HG02623 (cell line): ENCODE measurements at regions not wholly inside any gene's neighbourhood (a gene's known extent, or its start where the extent isn't known, plus 50 kb on each side); places are given as distances from the start of the nearest gene placed in this dataset.

Experiments used
- ATAC-seq: cut with Tn5 transposase; IDR thresholded peaks from one replicate; pipeline ENCODE4 v1.9.1; 2021; ENCODE audit warnings: moderate library complexity; ENCODE audit not compliant: unreplicated experiment

DNA sequence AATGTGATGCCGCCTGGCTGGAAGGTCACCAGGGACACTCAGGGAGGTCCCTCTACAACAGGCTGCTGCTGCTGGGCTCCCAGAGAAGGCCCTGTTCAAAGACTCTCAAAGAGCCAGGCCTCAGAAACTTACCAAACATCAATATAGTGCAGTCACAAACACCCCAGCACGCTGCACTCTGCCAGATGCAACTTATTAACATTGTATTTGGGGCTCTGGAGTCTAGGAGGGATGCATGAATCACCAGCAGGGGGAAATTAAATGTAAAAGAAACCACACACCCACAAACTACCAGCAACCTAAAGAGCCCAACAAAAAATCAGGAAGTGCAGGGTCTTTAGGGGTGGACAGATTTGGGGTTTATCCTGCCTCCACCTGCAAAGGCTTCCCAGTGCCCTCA, 74.6 kb upstream of the SPATA12 start:
- ATAC-seq: no peak

DNA sequence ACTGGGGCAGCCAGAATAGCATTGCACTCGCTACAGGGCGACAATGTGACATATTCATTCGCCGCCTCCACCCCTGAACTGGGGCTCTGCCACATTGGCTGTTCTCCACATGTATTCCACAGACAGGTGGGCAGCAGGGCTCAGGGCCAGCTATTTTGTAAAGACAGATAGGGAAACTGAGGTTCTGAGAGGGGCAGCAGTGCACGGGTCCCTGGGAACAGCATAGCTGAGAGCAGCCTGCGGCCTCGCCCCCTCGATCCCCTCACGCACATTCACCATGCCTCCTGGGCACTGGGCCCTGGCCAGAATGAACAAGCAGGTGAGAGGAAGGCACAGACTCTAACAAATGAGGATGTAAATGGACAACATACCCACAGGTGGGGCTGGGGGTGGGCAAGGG, 75.0 kb upstream of the SPATA12 start:
- no peak for ATAC-seq

DNA sequence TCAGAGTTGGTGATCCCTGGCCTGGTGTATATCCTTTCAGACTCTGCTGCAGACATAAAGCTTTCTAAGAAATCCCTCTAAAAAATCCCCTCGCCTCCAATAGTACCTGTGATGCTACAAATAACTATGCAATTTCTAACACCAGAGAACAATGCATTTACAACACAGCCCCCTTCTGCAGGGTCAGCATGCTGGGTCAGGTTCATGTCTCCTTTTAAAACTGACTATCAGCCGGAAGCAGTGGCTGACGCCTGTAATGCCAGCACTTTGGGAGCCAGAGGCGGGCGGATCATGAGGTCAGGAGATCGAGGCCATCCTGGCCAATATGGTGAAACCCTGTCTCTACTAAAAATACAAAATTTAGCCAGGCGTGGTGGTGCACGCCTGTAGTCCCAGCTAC, 77.0 kb upstream of the SPATA12 start:
- no peak for ATAC-seq

DNA sequence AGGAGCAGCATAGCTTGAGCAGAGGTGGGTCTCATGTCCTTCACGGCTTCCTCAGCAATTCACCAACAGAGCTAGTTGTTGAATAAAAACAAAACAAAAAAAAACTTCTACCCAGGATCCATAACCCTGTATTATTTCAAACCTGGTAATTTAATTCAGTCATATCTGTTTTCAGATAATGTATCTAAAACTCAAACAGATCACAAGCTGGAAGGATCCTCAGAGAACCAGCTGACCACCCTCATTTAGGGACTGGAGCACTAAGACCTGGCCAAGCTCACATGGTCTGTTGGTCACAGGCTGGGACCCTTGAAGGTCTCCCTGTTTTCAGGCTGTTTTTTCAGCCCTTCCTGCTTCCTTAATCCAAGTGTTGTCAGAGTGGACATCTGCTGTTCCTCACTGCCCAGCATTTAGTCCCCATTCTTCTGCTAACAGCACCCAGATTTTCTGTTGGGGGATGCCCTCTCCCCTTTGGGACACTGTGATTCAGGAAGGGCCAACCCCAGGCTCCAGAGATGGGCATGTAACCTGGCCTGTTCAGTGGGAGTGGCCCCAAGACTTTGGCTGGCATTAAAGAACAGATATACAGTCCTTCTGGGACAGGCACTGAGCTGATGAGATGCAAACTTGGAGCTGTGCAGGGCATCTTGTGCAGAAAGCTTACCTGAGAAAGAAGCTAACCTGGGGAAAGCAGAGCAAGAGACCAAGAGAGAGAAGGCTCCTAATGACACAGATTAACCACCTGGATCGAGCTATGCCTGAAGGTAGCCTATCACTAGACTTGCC, 78.8 kb upstream of the SPATA12 start:
- ATAC-seq: no peak

DNA sequence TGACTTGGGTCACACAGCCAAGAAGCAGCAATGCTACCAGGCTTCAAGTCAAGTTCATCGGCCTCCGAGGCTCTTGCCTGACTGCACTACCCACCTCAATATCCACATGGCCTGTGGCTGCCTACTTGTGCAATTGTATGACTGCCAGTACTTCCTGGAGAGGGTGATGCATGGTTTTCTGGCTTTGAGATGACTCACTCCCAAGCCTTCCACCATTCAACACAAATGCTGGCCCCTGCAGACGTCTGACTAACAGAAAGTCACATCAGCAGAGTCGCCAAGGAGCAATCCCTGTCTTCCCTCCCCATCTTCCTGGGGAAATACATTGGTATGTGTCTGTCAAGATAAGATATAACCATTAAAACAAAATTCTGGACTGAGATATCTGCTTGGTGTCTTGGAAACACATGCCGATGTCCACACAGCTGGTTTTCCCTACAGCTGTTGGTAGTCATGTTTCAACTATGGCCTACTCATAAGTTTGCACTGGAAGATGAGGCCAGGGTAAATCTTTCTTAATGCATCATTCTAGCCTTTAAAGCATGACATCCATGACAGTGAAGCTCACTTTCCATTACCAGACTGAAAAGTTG, 79.6 kb upstream of the SPATA12 start:
- no peak for ATAC-seq

DNA sequence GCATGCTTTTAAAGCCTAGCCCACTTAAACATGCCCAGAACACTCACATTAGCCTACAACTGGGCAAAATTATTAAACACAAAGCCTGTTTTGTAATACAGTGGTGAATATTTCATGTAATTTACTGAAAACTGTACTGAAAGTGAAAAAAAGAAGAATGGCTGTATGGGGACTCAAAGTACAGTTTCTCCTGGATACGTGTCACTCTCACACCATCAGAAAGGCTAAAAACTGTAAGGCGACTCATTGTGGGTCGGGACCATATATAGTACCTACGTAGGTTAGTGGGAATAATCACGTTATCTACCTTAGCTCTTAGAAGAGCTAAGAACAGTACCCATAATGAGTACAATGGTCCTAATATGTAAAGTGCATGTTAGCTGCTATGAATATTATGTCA, 80.2 kb upstream of the SPATA12 start:
- ATAC-seq: no peak

DNA sequence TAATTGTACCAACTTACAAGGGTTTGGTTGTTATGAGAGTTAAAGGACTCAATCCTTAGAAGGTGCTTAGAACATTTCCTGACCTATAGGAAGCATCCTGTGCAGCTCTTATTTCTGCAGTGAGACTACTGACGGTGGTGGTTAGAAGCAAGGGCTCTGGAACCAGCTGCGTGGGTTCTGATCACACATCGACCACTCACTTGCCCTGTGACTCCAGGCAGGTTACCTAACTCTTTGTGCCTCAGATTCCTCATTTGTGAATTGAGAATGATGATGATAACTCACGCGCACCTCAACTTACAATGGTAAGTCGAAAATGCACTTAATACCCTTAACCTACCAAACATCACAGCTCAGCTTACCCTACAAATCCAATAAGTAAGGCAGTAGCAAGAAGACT, 80.7 kb upstream of the SPATA12 start:
- no peak for ATAC-seq

DNA sequence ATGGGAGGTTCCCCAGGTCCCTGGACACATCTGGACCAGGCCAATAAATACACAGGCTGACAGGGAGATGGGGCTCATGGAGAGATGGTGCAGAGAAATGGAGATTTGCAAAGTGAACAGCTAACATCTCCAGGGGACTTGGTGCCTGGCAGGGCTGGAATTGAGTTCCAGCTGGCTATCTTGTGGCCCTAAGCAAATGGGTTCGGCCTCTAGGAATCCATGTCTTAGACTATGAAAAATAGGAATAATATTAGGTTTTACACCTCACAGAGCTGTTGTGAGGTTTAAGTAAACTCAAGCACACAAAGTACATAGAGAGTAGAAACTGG, 82.9 kb upstream of the SPATA12 start:
- no peak for ATAC-seq

DNA sequence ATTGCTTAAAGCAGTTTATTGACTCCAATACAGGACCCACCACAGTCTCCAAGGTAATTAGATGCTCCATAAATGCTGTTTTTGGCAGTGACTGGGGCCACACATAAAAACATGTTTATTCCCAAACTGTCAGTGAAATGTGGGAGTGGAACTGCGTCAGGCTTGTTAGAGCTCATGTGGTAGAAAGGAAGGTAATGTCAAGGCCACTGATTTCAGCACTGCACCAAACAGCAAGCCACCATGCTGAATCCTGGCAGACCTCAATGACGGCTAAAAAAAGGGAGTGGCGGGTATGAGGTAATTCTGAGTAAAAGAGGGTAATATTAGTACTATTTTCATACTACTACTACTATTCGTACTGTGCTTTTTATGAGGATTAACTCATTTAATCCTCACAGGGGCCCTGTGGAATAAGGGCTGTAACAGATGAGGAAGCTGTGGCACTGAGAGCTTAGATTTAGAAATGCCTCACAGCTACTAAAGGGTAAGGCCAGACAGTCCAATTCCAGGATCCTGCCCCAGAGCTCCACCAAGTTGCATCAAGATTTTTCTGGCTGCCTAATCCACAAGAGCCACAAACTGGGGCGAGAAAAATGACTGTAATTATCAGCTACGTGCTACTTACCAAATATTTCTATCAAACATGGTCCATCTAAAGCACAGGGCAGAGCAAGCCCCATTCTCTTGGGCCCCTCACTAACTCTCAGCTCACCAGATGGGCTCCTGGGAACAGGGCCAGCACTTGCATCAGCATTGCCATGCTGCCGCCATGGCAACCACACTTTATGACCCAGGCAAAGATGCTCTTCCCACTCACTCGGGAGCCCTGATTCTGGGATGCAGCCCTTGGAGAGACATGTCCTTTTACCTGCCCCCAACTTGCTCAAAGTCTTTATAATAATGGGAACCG, 83.6 kb upstream of the SPATA12 start:
- ATAC-seq: no peak

DNA sequence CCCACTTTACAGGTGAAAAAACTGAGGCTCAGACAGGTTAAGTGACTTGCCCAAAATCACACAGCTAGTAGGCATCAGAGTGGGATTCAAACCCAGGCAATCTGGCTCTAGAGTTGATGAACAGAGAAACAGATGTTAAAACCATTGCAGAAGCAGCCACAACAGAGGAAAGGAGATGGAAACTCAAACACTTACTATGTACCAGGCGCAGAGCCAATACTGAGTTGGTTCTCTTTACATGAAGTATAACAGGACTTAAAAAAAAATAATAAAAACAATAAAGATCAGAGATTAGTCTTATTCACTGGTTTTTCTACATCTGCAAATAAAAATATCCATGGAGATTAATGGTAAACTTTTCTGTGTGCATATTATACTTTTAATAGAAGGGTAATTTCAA, 84.9 kb upstream of the SPATA12 start:
- ATAC-seq: no peak

DNA sequence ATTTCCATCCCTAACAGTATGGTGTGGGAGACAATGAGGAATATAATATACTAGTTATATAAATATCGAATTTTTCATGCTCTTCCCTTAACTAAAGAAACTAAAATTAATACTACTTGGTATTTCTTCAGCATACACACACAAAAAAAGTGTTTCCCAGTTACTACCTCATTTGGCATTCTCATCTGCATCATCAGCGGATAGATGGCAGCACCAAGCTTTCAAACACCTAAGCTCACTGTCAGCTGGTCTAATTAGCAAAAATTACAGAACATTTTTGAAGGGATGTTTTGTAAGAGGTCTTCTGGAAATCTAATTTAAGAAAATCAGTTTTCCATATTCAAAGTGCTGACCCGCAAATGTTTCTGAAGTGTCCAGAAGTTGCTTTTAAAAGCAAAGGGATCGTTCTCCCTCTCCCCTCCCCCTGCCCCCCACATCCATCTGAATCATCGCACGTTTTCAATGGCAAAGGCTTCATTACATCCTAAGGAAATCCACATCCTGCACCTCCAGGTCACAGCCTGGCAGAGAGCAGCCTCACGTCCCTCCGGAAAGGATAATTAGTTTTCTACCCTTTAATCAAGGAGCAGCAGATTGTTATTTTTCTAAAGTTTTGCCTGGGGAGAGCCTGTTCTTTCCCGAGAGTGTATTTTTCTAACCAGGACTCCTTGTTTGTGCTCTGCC, 86.1 kb upstream of the SPATA12 start:
- no peak for ATAC-seq

DNA sequence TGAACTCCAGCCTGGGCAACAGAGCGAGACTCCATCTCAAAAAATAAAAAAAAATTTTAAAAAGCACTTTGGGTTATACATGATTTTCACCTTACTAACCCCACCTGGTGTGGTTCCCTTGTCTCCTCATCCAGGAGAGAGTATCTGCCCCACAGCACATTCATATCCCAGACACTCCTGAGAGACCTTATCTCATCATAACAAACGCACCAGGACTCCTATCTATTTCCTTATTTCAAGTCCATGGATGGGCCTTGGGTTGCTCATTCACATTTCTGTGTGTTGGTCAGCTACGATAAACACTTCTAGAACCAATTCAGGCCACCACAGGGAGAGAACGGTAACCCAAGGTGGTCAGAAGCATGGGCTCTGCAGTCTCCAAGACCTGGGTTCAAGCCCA, 88.6 kb upstream of the SPATA12 start:
- ATAC-seq: no peak

DNA sequence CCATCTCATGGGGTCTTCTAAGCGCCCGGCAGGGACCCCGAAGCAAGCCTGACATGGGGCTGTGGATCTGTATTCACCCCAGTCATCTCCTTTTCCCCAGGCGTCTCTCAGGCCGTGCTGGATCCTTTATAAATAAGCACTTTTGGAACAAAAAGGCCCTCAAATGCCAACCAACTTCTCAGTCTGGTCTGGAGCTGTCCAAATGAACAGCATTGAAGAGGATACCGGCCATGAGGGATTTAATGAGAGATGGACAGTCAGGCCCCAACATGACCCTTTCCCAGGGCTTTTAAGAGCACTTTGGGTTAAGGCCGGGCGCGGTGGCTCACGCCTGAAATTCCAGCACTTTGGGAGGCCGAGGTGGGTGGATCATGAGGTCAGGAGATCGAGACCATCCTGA, 89.2 kb upstream of the SPATA12 start:
- ATAC-seq: no peak

DNA sequence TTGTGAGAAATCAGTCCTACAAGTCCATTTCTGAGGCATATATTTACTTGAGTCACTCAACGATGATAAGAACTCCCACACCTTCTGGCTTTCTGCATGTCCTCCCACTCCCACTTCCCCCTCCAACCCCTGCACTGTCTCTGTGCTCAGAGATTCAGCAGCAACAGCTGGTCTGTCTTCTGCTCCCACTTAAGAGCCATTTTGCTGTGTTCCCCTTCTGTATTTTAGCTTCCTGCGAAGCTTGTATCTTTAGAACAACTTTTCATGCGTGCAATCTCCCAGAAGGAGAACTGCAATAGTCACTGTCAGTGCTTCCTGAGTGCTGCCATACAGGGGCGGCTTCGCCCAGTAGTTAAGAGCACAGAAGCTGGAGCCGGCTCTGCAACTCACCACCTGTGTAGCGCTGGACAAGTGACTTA, 90.0 kb upstream of the SPATA12 start:
- no peak for ATAC-seq

DNA sequence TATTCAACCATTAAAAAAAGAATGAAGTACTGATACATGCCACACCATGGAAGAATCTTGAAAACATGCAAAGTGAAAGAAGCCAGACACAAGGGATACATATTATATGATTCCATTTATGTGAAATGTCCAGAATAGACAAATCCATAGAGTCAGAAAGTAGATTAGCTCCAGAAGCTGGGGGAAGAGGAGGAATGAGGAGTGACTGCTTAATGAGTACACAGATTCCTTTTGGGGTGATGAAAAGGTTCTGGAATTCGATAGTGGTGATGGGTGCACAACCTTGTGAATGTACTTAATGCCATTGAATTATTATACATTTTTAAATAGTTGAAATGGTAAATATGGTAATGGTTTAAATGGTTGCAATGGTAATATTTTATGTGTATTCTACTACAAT, 90.6 kb upstream of the SPATA12 start:
- ATAC-seq: no peak

DNA sequence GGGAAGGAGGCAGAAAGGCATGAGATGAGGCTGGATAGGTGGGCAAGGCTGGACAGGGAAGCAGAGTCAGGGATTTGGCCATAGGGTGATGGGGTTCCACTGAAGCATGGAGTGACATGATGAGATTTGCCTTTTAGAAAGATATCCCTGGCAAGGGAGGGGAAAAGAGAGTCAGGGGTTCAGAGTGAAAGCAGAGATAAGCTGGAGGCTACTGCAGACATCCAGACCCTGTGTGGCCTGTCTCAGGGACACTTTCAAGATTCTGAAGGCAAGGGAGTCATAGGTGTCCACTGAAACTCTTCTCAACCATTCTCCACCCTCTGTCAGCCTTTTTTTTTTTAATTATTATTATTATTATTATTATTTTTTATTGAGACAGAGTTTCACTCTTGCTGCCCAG, 94.0 kb upstream of the SPATA12 start:
- ATAC-seq: no peak

DNA sequence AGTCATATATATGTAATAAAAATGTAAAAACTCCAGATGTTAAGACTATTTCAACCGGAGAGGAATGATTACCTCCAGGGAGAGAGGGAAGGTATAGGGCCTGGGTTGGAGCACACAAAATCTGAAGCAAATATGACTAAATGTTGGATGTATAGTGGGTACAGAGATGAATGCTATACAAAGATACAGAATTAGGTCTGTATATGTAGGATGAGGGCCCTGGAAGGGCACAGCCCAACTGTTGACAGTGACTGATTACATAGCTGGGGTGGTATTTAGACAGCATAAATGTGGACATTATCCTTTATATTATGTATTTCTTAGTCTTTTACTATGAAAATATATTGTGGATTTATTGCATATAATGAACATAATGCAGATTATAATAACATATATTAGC, 94.4 kb upstream of the SPATA12 start:
- no peak for ATAC-seq

DNA sequence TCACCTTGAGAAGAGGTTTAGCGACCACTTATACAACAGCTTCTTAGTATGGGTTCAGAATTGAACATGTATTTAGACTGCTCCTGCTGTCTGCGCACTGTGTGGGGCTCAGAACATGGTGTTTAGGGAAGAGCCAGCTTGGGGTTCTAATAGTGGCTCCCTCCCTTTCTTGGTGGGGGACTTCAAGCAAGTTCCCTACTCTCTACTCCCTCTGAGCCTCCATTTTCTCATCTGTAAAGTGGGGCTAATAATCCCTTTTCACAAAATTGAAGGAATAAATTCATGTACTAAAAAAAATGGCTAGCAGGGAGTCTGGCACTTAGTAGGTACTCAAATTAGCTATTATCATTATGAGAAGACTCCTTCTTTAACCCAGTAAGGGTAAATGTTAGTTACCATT, 97.5 kb upstream of the SPATA12 start:
- ATAC-seq: no peak

DNA sequence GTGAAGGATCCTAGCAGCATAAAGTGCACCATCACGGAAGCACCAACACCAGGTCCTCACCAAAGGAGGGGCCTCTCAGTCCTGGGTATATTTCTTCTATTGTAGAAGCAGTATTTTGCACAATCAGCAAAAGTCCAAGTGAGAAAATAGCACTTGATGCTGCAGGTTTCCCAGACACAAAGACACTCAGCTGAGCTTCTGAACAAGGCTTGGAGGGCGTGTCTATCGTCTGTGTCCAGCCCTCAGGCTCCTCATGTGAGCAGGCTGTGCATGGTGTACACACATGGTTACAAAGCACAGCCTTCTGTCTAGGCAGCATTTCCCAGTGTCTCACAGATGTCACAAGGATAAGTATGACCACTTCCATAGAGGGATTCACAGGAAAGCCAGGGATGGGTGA, 98.3 kb upstream of the SPATA12 start:
- no peak for ATAC-seq

DNA sequence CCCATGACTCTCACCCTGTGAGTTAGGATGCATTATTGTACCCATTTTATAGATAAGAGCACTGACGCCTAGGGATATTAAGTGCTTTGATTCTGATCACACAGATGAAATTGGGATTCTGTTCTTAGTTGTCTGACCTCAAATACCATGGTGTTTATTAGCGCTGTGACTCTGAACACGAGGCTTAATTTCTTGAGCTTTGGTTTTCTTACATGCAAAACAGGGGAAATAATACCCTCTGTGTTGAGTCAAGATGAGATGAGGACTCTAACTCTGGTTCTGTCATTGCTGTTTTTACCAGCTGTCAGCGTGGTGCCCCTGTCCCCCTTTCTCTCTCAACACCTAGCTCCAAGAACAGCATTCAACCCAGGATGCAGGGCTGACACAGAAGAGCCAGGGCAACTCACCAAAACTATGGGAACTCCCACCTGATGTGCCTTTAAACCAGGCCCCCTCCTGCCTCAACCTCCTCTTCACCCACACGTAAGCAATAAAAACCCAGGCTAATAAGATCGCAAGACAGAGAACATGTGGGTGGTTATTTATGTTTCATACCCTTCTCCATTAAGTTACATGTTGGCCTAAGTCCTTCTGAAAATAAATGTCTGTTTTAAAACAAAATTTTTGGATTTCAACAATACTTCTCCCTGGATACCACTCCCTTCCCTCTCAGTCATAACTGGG, 100.1 kb upstream of the SPATA12 start:
- ATAC-seq: no peak

DNA sequence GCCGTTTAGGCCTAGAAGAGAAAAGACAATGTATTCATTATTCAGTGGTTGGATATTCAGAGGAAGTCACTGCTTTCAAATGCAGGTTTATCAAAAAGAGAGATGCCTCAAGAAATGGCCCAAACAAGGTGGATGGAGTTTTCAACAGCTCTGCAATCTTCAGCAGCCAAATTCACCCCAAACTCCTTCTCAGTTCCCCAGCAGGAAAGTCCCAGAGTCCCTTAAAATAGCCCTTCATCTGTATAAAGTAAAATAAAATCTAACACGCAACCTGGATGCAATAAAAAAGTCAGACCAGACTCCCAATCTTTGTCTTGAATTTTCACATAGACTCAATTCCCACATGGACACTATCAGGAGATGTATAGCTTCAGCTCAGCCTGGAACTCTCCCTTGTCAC, 101.6 kb upstream of the SPATA12 start:
- ATAC-seq: no peak
